Activated CD8-positive, alpha-beta memory T cell treated with anti-CD3 and anti-CD28 coated beads for 1 hour (primary cell): ENCODE measurements at regions not wholly inside any gene's neighbourhood (a gene's known extent, or its start where the extent isn't known, plus 50 kb on each side); places are given as distances from the start of the nearest gene placed in this dataset.

Experiments used
- DNase-seq, 2 donors: peaks; one replicate each; pipeline ENCODE4 v3.0.0-alpha.2; 2020; ENCODE audit warnings: low read depth in 1 of 2; ENCODE audit errors: extremely low read depth in 1 of 2

GRCh38 chr6:10307028-10307427 lies 107.8 kb downstream of the TFAP2A start:
- DNase-seq, result no peak

GRCh38 chr6:10305790-10306415 lies 109.0 kb downstream of the TFAP2A start:
- no peak for DNase-seq

- DNase-seq, result no peak
These were observed 111.0 kb downstream of the TFAP2A start for GRCh38 chr6:10303608-10304506.

- DNase-seq, result no peak
These were observed 112.2 kb downstream of the TFAP2A start for GRCh38 chr6:10302566-10303235.

GRCh38 chr6:10300071-10300470 lies 114.8 kb downstream of the TFAP2A start:
- no peak for DNase-seq

- no peak for DNase-seq
These were observed 117.0 kb downstream of the TFAP2A start for GRCh38 chr6:10297832-10298231.

- DNase-seq, result no peak
These were observed 136.1 kb downstream of the TFAP2A start for GRCh38 chr6:10278746-10279145.

GRCh38 chr6:10276660-10277287 lies 138.1 kb downstream of the TFAP2A start:
- DNase-seq, result no peak

- DNase-seq, result no peak
These were observed 138.8 kb downstream of the TFAP2A start for GRCh38 chr6:10276106-10276505.

- no peak for DNase-seq
These were observed 142.3 kb downstream of the TFAP2A start for GRCh38 chr6:10272591-10272990.

GRCh38 chr6:10271982-10272381 lies 142.9 kb downstream of the TFAP2A start:
- no peak for DNase-seq

- DNase-seq, result no peak
These were observed 144.9 kb downstream of the TFAP2A start for GRCh38 chr6:10269814-10270472.

- no peak for DNase-seq
These were observed 146.1 kb downstream of the TFAP2A start for GRCh38 chr6:10268611-10269310.

- DNase-seq, result no peak
These were observed 146.8 kb downstream of the TFAP2A start for GRCh38 chr6:10268111-10268510.

- no peak for DNase-seq
These were observed 148.4 kb downstream of the TFAP2A start for GRCh38 chr6:10266462-10266861.

- no peak for DNase-seq
These were observed 148.8 kb downstream of the TFAP2A start for GRCh38 chr6:10266061-10266460.

GRCh38 chr6:10262505-10262904 lies 152.4 kb downstream of the TFAP2A start:
- DNase-seq, result no peak

- DNase-seq, result no peak
These were observed 155.2 kb downstream of the TFAP2A start for GRCh38 chr6:10259671-10260070.

- no peak for DNase-seq
These were observed 156.5 kb downstream of the TFAP2A start for GRCh38 chr6:10258341-10258740.

GRCh38 chr6:10256113-10256690 lies 158.7 kb downstream of the TFAP2A start:
- DNase-seq, result no peak
